ENCODE measurements at regions not wholly inside any gene's neighbourhood (a gene's known extent, or its start where the extent isn't known, plus 50 kb on each side); places are given as distances from the start of the nearest gene placed in this dataset.
"Not testable (repeated sequence)": the region's sequence is repeated elsewhere in the genome, so short reads cannot be mapped to it uniquely, and the experiment has no call there.

GRCh38 chr15:39261397-39262183 lies 319.3 kb upstream of the THBS1 start:
- not testable (repeated sequence) for DNase-seq

- DNase-seq: not testable (repeated sequence)
Measured at GRCh38 chr15:39262995-39263772, 317.7 kb upstream of the THBS1 start.

- no peak for DNase-seq
Measured at GRCh38 chr15:39265261-39265660, 315.6 kb upstream of the THBS1 start.

GRCh38 chr15:39266890-39267289 lies 314.0 kb upstream of the THBS1 start:
- DNase-seq: no peak

- no peak for DNase-seq
Measured at GRCh38 chr15:39267685-39268084, 313.2 kb upstream of the THBS1 start.

GRCh38 chr15:39269352-39269751 lies 311.5 kb upstream of the THBS1 start:
- DNase-seq: no peak

- DNase-seq: no peak
Measured at GRCh38 chr15:39269821-39270220, 311.1 kb upstream of the THBS1 start.

- DNase-seq: no peak
Measured at GRCh38 chr15:39270221-39270855, 310.5 kb upstream of the THBS1 start.

GRCh38 chr15:39270934-39271333 lies 309.9 kb upstream of the THBS1 start:
- no peak for DNase-seq

- no peak for DNase-seq
Measured at GRCh38 chr15:39272901-39273300, 308.0 kb upstream of the THBS1 start.

- no peak for DNase-seq
Measured at GRCh38 chr15:39273717-39274411, 307.0 kb upstream of the THBS1 start.

- no peak for DNase-seq
Measured at GRCh38 chr15:39275066-39275465, 305.8 kb upstream of the THBS1 start.

GRCh38 chr15:39279311-39279710 lies 301.6 kb upstream of the THBS1 start:
- DNase-seq: no peak

- DNase-seq: no peak
Measured at GRCh38 chr15:39281094-39281493, 299.8 kb upstream of the THBS1 start.

GRCh38 chr15:39282663-39283208 lies 298.1 kb upstream of the THBS1 start:
- no peak for DNase-seq

GRCh38 chr15:39283531-39283930 lies 297.3 kb upstream of the THBS1 start:
- no peak for DNase-seq

- DNase-seq: no peak
Measured at GRCh38 chr15:39285071-39285470, 295.8 kb upstream of the THBS1 start.

GRCh38 chr15:39285663-39286062 lies 295.2 kb upstream of the THBS1 start:
- DNase-seq: no peak

GRCh38 chr15:39286706-39287105 lies 294.2 kb upstream of the THBS1 start:
- no peak for DNase-seq

- no peak for DNase-seq
Measured at GRCh38 chr15:39287322-39288195, 293.3 kb upstream of the THBS1 start.

- DNase-seq: no peak
Measured at GRCh38 chr15:39290711-39291435, 290.0 kb upstream of the THBS1 start.
